IMR-90 (cell line): ENCODE measurements at regions not wholly inside any gene's neighbourhood (a gene's known extent, or its start where the extent isn't known, plus 50 kb on each side); places are given as distances from the start of the nearest gene placed in this dataset.

Source experiments
- ATAC-seq: fragments of 200-7000 bp; cut with Tn5 transposase; 2 replicates; pipeline ENCODE4 v1.9.1; 2020; ENCODE audit warnings: low read depth, mild to moderate bottlenecking, moderate library complexity
- BruUV-seq: library from RNA; stranded (reverse); fragments of 400-500 nt; replicated peaks from 2 replicates; lab custom pipeline; 2021; lab: Mats Ljungman, UMichigan
- CTCF ChIA-PET: fragments of 300-600 bp; formaldehyde crosslinking; extraction: SDS; loops from one replicate; lab custom pipeline; 2021; ENCODE audit warnings: antibody characterized with exemption; lab: Yijun Ruan, JAX
- POLR2A ChIA-PET: fragments of 300-600 bp; sonication (Branson Sonifier 250); formaldehyde crosslinking; loops from one replicate; lab custom pipeline; 2022; ENCODE audit warnings: antibody characterized with exemption; ENCODE audit not compliant: unreplicated experiment; lab: Charles Lee
- DNase-seq: peaks from one replicate; pipeline ENCODE4 v3.0.0; 2013
- H2AFZ ChIP-seq: replicated peaks from 2 replicates; pipeline ENCODE3; 2013; ENCODE audit warnings: low read length, mild to moderate bottlenecking; ENCODE audit not compliant: poor library complexity
- H2AK5ac ChIP-seq: 2 replicates; pipeline ENCODE4 v1.6.1; 2013; ENCODE audit warnings: low read depth, low read length, inconsistent platforms
- H2AK9ac ChIP-seq: replicated peaks from 2 replicates; pipeline ENCODE3; 2013; ENCODE audit warnings: mild to moderate bottlenecking, low read depth, low read length, moderate library complexity; ENCODE audit not compliant: poor library complexity
- H2BK120ac ChIP-seq: 2 replicates; pipeline ENCODE4 v1.6.1; 2013; ENCODE audit warnings: low read depth, low read length, inconsistent platforms
- H2BK15ac ChIP-seq: 3 replicates; pipeline ENCODE4 v1.6.1; 2013; ENCODE audit warnings: low read depth, low read length, inconsistent platforms
- H2BK20ac ChIP-seq: 2 replicates; pipeline ENCODE4 v1.6.1; 2013; ENCODE audit warnings: low read depth, mild to moderate bottlenecking, inconsistent platforms, low read length, moderate library complexity
- H2BK5ac ChIP-seq: 2 replicates; pipeline ENCODE4 v1.6.1; 2013; ENCODE audit warnings: mild to moderate bottlenecking, low read depth, low read length, inconsistent platforms; ENCODE audit not compliant: poor library complexity, severe bottlenecking
- H3K14ac ChIP-seq: replicated peaks from 2 replicates; pipeline ENCODE4 v1.6.1; 2013; ENCODE audit warnings: low read depth, low read length, inconsistent platforms
- H3K18ac ChIP-seq: 2 replicates; pipeline ENCODE4 v1.6.1; 2013; ENCODE audit warnings: low read depth, low read length, control low read depth
- H3K23ac ChIP-seq: 2 replicates; pipeline ENCODE4 v1.6.1; 2013; ENCODE audit warnings: low read depth, low read length, inconsistent platforms
- H3K27ac ChIP-seq: 2 replicates; pipeline ENCODE4 v1.5.1; 2013; ENCODE audit warnings: mild to moderate bottlenecking, control low read depth, low read length; ENCODE audit not compliant: insufficient read depth
- H3K27me3 ChIP-seq: 2 replicates; pipeline ENCODE4 v1.6.1; 2013; ENCODE audit warnings: low read length; ENCODE audit not compliant: control insufficient read depth, insufficient read depth
- H3K36me3 ChIP-seq: 2 replicates; pipeline ENCODE4 v1.6.1; 2013; ENCODE audit warnings: low read length, mixed read lengths; ENCODE audit not compliant: control insufficient read depth, insufficient read depth
- H3K4ac ChIP-seq: 2 replicates; pipeline ENCODE4 v1.6.1; 2013; ENCODE audit warnings: low read depth, low read length, inconsistent platforms
- H3K4me1 ChIP-seq: 2 replicates; pipeline ENCODE4 v1.6.1; 2013; ENCODE audit warnings: low read length, mixed read lengths; ENCODE audit not compliant: control insufficient read depth, insufficient read depth
- H3K4me2 ChIP-seq: 2 replicates; pipeline ENCODE4 v1.6.1; 2013; ENCODE audit warnings: low read depth, mild to moderate bottlenecking, control low read depth, low read length, moderate library complexity
- H3K4me3 ChIP-seq: 2 replicates; pipeline ENCODE4 v1.5.1; 2013; ENCODE audit warnings: low read depth, mild to moderate bottlenecking, control low read depth, low read length, moderate library complexity; ENCODE audit not compliant: insufficient read depth
- H3K56ac ChIP-seq: 2 replicates; pipeline ENCODE4 v1.6.1; 2013; ENCODE audit warnings: low read length, inconsistent platforms; ENCODE audit not compliant: insufficient read depth; ENCODE audit errors: extremely low read depth
- H3K79me1 ChIP-seq, 2 experiments: 2 replicates each; pipeline ENCODE4 v1.6.1; 2013; ENCODE audit warnings: low read length in 2 of 2, inconsistent platforms in 1 of 2, low read depth in 1 of 2
- H3K9ac ChIP-seq: 2 replicates; pipeline ENCODE4 v1.6.1; 2013; ENCODE audit warnings: low read depth, low read length, control low read depth
- H3K9me1 ChIP-seq: 2 replicates; pipeline ENCODE4 v1.6.1; 2013; ENCODE audit warnings: low read length, inconsistent platforms; ENCODE audit not compliant: insufficient read depth
- H3K9me3 ChIP-seq: 2 replicates; pipeline ENCODE4 v1.6.1; 2013; ENCODE audit warnings: low read length; ENCODE audit not compliant: control insufficient read depth, insufficient read depth
- H4K20me1 ChIP-seq: 2 replicates; pipeline ENCODE4 v1.6.1; 2013; ENCODE audit warnings: low read length, inconsistent platforms; ENCODE audit not compliant: insufficient read depth
- H4K5ac ChIP-seq: 2 replicates; pipeline ENCODE4 v1.6.1; 2013; ENCODE audit warnings: mild to moderate bottlenecking, low read depth, low read length, control low read depth
- H4K8ac ChIP-seq, 2 experiments: 2 replicates each; pipeline ENCODE4 v1.6.1; 2013; ENCODE audit warnings: low read depth in 2 of 2, low read length in 2 of 2, control low read depth in 1 of 2, inconsistent platforms in 1 of 2
- H4K91ac ChIP-seq: 2 replicates; pipeline ENCODE4 v1.6.1; 2013; ENCODE audit warnings: low read depth, low read length, inconsistent platforms; ENCODE audit not compliant: insufficient read depth
- BHLHE40 ChIP-seq: fragments of 150-350 bp; IDR thresholded peaks from 2 replicates; pipeline ENCODE4 v1.6.1; 2016; ENCODE audit warnings: mild to moderate bottlenecking, low read depth, low read length
- CEBPB ChIP-seq: IDR thresholded peaks from 2 replicates; pipeline ENCODE4 v1.6.1; 2012; ENCODE audit warnings: low read depth, low read length, improper control_type of control experiment
- CHD1 ChIP-seq: IDR thresholded peaks from 2 replicates; pipeline ENCODE4 v1.6.1; 2012; ENCODE audit warnings: low read depth, low read length, improper control_type of control experiment
- CTCF ChIP-seq: conservative IDR thresholded peaks from 2 replicates; pipeline ENCODE4 v1.5.1; 2012; ENCODE audit warnings: mild to moderate bottlenecking, low read depth, low read length, improper control_type of control experiment
- ELK1 ChIP-seq: fragments of 150-350 bp; IDR thresholded peaks from 2 replicates; pipeline ENCODE4 v1.6.1; 2016; ENCODE audit warnings: low read depth, mild to moderate bottlenecking, low read length, moderate library complexity, borderline replicate concordance
- FOS ChIP-seq: fragments of 150-350 bp; IDR thresholded peaks from 2 replicates; pipeline ENCODE4 v1.6.1; 2016; ENCODE audit warnings: low read depth, low read length
- MAFK ChIP-seq: IDR thresholded peaks from 2 replicates; pipeline ENCODE4 v1.6.1; 2012; ENCODE audit warnings: low read depth, low read length, improper control_type of control experiment
- MAZ ChIP-seq: IDR thresholded peaks from 2 replicates; pipeline ENCODE4 v1.6.1; 2012; ENCODE audit warnings: low read depth, mild to moderate bottlenecking, low read length, improper control_type of control experiment, moderate library complexity, borderline replicate concordance
- MXI1 ChIP-seq: IDR thresholded peaks from 2 replicates; pipeline ENCODE4 v1.6.1; 2012; ENCODE audit warnings: low read depth, mild to moderate bottlenecking, low read length, moderate library complexity, borderline replicate concordance
- NFE2L2 ChIP-seq: fragments of 150-350 bp; IDR thresholded peaks from 2 replicates; pipeline ENCODE4 v1.6.1; 2016; ENCODE audit warnings: low read depth, mild to moderate bottlenecking, low read length
- POLR2A ChIP-seq: IDR thresholded peaks from 2 replicates; pipeline ENCODE4 v1.6.1; 2012; ENCODE audit warnings: mild to moderate bottlenecking, low read depth, low read length
- RAD21 ChIP-seq: IDR thresholded peaks from 2 replicates; pipeline ENCODE4 v1.6.1; 2012; ENCODE audit warnings: low read length, improper control_type of control experiment
- RCOR1 ChIP-seq: IDR thresholded peaks from 2 replicates; pipeline ENCODE4 v1.6.1; 2012; ENCODE audit warnings: mild to moderate bottlenecking, low read length, improper control_type of control experiment; ENCODE audit not compliant: insufficient replicate concordance
- RFX5 ChIP-seq: IDR thresholded peaks from 2 replicates; pipeline ENCODE4 v1.8.0; 2012; ENCODE audit warnings: low read depth, mild to moderate bottlenecking, low read length, moderate library complexity
- SMC3 ChIP-seq: fragments of 150-350 bp; IDR thresholded peaks from 2 replicates; pipeline ENCODE4 v1.6.1; 2016; ENCODE audit warnings: low read depth, mild to moderate bottlenecking, antibody characterized with exemption, low read length, moderate library complexity
- USF2 ChIP-seq: fragments of 150-350 bp; IDR thresholded peaks from 2 replicates; pipeline ENCODE4 v1.6.1; 2017; ENCODE audit warnings: mild to moderate bottlenecking, antibody characterized with exemption, low read length, low read depth
- WGBS, 2 experiments: methylation state at CpG; one replicate each; pipeline versions ENCODE4 v1.1.5 to v1.1.7; 2013; ENCODE audit warnings: missing lambda C conversion rate in 2 of 2; ENCODE audit not compliant: insufficient read length in 1 of 2; ENCODE audit errors: extremely low coverage in 2 of 2; 5-methylcytosine and 5-hydroxymethylcytosine counted together
- dilution Hi-C: fragments of 300-500 bp; cut with HindIII; formaldehyde crosslinking; loops from one replicate; pipeline ENCODE4 v1.14.3; 2018; ENCODE audit warnings: low sequenced_read_pairs; ENCODE audit not compliant: unreplicated experiment
- in situ Hi-C: fragments of 300-500 bp; cut with MboI; formaldehyde crosslinking; loops from 3 replicates; pipeline ENCODE4 v1.14.3; 2019; ENCODE audit warnings: low sequenced_read_pairs, inconsistent platforms, mixed read lengths
- intact Hi-C: fragments of 100-400 bp; cut with micrococcal nuclease; formaldehyde crosslinking; loops from 2 replicates; pipeline ENCODE4 v1.10.0; 2022

- no peak overlapping the region for H3K9ac ChIP-seq
- dilution Hi-C loops (no loop called here), in situ Hi-C loops (no loop called here), intact Hi-C loops (no loop called here)
- no peak overlapping the region for H3K23ac ChIP-seq
- peaks cover 13% of the 10 kb centered on the region for H3K9me1 ChIP-seq
- no peak overlapping the region for H3K4me3 ChIP-seq
- H3K27ac ChIP-seq = no peak overlapping the region
- no peak overlapping the region; the same call in 1 of the 2 replicates for H4K91ac ChIP-seq
- no peaks in the 10 kb centered on the region for H3K79me1 ChIP-seq
- no peak overlapping the region for H3K14ac ChIP-seq
- no peak for TF ChIP-seq ELK1
- TF ChIP-seq MXI1 = no peak
- TF ChIP-seq FOS = no peak
- no peak for TF ChIP-seq RCOR1
- TF ChIP-seq SMC3 = no peak
- TF ChIP-seq USF2 = no peak
- no peak for TF ChIP-seq MAFK
- no peak for TF ChIP-seq RAD21
- TF ChIP-seq CHD1 = no peak
- TF ChIP-seq POLR2A = no peak
- TF ChIP-seq MAZ = no peak
- no peak for TF ChIP-seq CTCF
- no peak for TF ChIP-seq NFE2L2
- TF ChIP-seq RFX5 = no peak
- TF ChIP-seq BHLHE40 = no peak
- no peak for TF ChIP-seq CEBPB
- H3K56ac ChIP-seq = no peak overlapping the region
- H2BK5ac ChIP-seq = no peak overlapping the region
- DNase-seq = no peak
- no peak overlapping the region for H2BK120ac ChIP-seq
- no peak overlapping the region for H4K8ac ChIP-seq
- H3K36me3 ChIP-seq = no peaks in the 10 kb centered on the region
- no peak overlapping the region for H2BK20ac ChIP-seq
- CTCF ChIA-PET = no interaction called here
- H4K5ac ChIP-seq = no peak overlapping the region
- WGBS, 2 experiments = 68% methylated on average over 14 of the region's 27 CpGs; no CpG with 5 or more reads in 1 of the 2 experiments
- no peak overlapping the region for H3K4me2 ChIP-seq
- POLR2A ChIA-PET = no interaction called here
- peaks cover 6% of the 10 kb centered on the region; the same call in 1 of the 2 replicates for H3K4me1 ChIP-seq
- ATAC-seq = no peak
- H3K18ac ChIP-seq = no peak overlapping the region
- no peak overlapping the region for H2AK9ac ChIP-seq
- H4K20me1 ChIP-seq = no peaks in the 10 kb centered on the region
- H2AK5ac ChIP-seq = peak overlapping the region; percentile 30; the same call in 1 of the 2 replicates
- no peaks in the 10 kb centered on the region for H3K9me3 ChIP-seq
- H3K27me3 ChIP-seq = peaks cover 2% of the 10 kb centered on the region; the same call in 1 of the 2 replicates
- H2AFZ ChIP-seq = no peak overlapping the region
- no peak overlapping the region for H3K4ac ChIP-seq
- H2BK15ac ChIP-seq = no peak overlapping the region
- BruUV-seq = no TSS peak
Measured at GRCh38 chr7:155227004-155227787, 70.5 kb upstream of the INSIG1 start.
